ENCODE measurements at regions not wholly inside any gene's neighbourhood (a gene's known extent, or its start where the extent isn't known, plus 50 kb on each side); places are given as distances from the start of the nearest gene placed in this dataset.

GRCh38 chr6:134372603-134373281, 54.8 kb upstream of the SGK1 start:
- peaks cover 12% of the 10 kb centered on the region for H3K4me1 Mint-ChIP-seq
- DNase-seq (ENCODE audit: low spot score in 2 of 2) (no peak), ATAC-seq (ENCODE audit: low read depth) (no peak)
- peak overlapping the region; percentile 73 for H3K27ac Mint-ChIP-seq
- H3K4me3 Mint-ChIP-seq = no peak overlapping the region
- no peaks in the 10 kb centered on the region for H3K9me3 Mint-ChIP-seq
- H3K27me3 Mint-ChIP-seq = no peaks in the 10 kb centered on the region
- H3K36me3 Mint-ChIP-seq = no peaks in the 10 kb centered on the region

- DNase-seq (ENCODE audit: low spot score in 2 of 2) (no peak), ATAC-seq (ENCODE audit: low read depth) (no peak)
- H3K27me3 Mint-ChIP-seq = no peaks in the 10 kb centered on the region
- H3K9me3 Mint-ChIP-seq = no peaks in the 10 kb centered on the region
- peaks cover 10% of the 10 kb centered on the region for H3K4me1 Mint-ChIP-seq
- no peaks in the 10 kb centered on the region for H3K36me3 Mint-ChIP-seq
- H3K27ac Mint-ChIP-seq = no peak overlapping the region
- H3K4me3 Mint-ChIP-seq = no peak overlapping the region
These were observed 50.8 kb upstream of the SGK1 start for GRCh38 chr6:134368670-134369069.

Measured in memory B cell (primary cell).